SH-SY5Y (cell line): ENCODE measurements at regions not wholly inside any gene's neighbourhood (a gene's known extent, or its start where the extent isn't known, plus 50 kb on each side); places are given as distances from the start of the nearest gene placed in this dataset.

Source experiments
- GATA2 ChIP-seq: IDR thresholded peaks from 2 replicates; pipeline ENCODE4 v1.6.1; 2011; ENCODE audit warnings: mild to moderate bottlenecking, low read depth, low read length
- GATA3 ChIP-seq: IDR thresholded peaks from 2 replicates; pipeline ENCODE4 v1.6.1; 2011; ENCODE audit warnings: low read depth, mild to moderate bottlenecking, low read length, moderate library complexity

DNA sequence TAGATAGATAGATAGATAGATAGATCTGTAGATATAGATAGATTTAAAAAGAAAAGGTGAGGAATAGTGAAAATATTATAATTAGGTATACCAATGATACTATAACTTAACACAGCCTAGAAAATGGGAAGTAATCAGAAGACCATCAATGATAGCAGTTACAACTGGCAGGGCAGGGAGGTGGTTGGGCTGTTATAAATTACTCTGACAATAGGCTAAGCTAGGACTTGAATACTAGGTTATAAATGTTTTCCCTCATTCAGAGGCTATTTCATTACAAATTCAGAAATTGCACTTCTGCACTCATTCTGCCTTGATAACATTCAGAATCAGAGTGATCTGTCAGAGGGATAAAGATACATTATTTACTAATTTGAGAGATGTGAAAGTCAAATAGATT, 273.4 kb upstream of the PLD5 start:
- TF ChIP-seq GATA2 (no peak), GATA3 (no peak)
